ENCODE measurements at regions not wholly inside any gene's neighbourhood (a gene's known extent, or its start where the extent isn't known, plus 50 kb on each side); places are given as distances from the start of the nearest gene placed in this dataset.

- no peak for TF ChIP-seq POLR2AphosphoS5 (IDR thresholded peaks at IDR 0.05; ENCODE audit: low read depth, low read length)
- TF ChIP-seq CEBPB (IDR thresholded peaks at IDR 0.05; ENCODE audit: low read depth, low read length): no peak
- TF ChIP-seq MAFK (IDR thresholded peaks at IDR 0.05; ENCODE audit: low read depth, low read length): no peak
Measured at GRCh38 chr21:41670056-41670805, 96.6 kb downstream of the RIPK4 start.

All from H1 (cell line).